Chondrocyte (in vitro differentiated cells): ENCODE measurements at regions not wholly inside any gene's neighbourhood (a gene's known extent, or its start where the extent isn't known, plus 50 kb on each side); places are given as distances from the start of the nearest gene placed in this dataset.

Experiments used
- DNase-seq: peaks from one replicate; pipeline ENCODE4 v3.0.0; 2021; ENCODE audit warnings: mixed read lengths, low spot score
- H3K27ac Mint-ChIP-seq: one replicate; pipeline ENCODE4 v1.8.0; 2021; ENCODE audit warnings: mild to moderate bottlenecking, moderate library complexity, mixed read lengths; ENCODE audit not compliant: unreplicated experiment
- H3K27me3 Mint-ChIP-seq: 2 replicates; pipeline ENCODE4 v1.8.0; 2021; ENCODE audit warnings: low read depth, mixed read lengths
- H3K36me3 Mint-ChIP-seq: 2 replicates; pipeline ENCODE4 v1.8.0; 2021; ENCODE audit warnings: low read depth, mixed read lengths
- H3K4me1 Mint-ChIP-seq: 2 replicates; pipeline ENCODE4 v1.8.0; 2021; ENCODE audit warnings: low read depth, mild to moderate bottlenecking, mixed read lengths
- H3K4me3 Mint-ChIP-seq: one replicate; pipeline ENCODE4 v1.8.0; 2021; ENCODE audit warnings: mild to moderate bottlenecking, moderate library complexity, mixed read lengths; ENCODE audit not compliant: unreplicated experiment
- H3K9me3 Mint-ChIP-seq: 2 replicates; pipeline ENCODE4 v1.8.0; 2021; ENCODE audit warnings: low read depth, mixed read lengths
- TF ChIP-seq, protein P1 (sequence below): fragments of 200-600 bp; sonication (generic); IDR thresholded peaks from 2 replicates; pipeline ENCODE4 v1.5.0; 2021; ENCODE audit warnings: antibody characterized with exemption, mild to moderate bottlenecking, moderate library complexity

- TF ChIP-seq, protein P1, sequence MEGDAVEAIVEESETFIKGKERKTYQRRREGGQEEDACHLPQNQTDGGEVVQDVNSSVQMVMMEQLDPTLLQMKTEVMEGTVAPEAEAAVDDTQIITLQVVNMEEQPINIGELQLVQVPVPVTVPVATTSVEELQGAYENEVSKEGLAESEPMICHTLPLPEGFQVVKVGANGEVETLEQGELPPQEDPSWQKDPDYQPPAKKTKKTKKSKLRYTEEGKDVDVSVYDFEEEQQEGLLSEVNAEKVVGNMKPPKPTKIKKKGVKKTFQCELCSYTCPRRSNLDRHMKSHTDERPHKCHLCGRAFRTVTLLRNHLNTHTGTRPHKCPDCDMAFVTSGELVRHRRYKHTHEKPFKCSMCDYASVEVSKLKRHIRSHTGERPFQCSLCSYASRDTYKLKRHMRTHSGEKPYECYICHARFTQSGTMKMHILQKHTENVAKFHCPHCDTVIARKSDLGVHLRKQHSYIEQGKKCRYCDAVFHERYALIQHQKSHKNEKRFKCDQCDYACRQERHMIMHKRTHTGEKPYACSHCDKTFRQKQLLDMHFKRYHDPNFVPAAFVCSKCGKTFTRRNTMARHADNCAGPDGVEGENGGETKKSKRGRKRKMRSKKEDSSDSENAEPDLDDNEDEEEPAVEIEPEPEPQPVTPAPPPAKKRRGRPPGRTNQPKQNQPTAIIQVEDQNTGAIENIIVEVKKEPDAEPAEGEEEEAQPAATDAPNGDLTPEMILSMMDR: no peak
- Mint-ChIP-seq H3K27me3 (no peaks in the 10 kb centered on the region), H3K27ac (no peak overlapping the region), H3K4me1 (no peaks in the 10 kb centered on the region), H3K4me3 (no peak overlapping the region), H3K36me3 (no peaks in the 10 kb centered on the region), H3K9me3 (peaks cover 10% of the 10 kb centered on the region)
- no peak for DNase-seq
Observed at GRCh38 chr11:110838808-110839207, 126.6 kb upstream of the ARHGAP20 start.

DNA sequence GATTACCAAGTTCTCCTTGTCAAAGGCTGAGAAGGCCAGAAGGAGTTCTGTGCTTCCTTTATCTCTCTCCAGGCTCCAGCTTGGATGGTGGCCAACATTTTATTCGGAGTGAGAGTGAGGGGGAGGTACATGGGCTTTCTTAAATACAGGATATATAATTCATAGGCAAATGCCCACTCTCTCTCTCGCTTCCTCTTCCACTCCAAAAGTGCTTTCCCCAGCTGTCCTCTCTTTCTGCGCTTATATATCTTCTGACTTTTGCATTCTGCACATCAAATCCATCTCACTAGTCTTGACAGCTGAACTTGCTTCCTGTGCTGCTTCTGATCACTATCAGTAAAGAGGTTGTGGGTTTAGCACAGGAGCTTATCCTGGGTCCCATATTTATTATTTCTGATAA lies 125.4 kb upstream of the ARHGAP20 start:
- no peaks in the 10 kb centered on the region for H3K27me3 Mint-ChIP-seq
- DNase-seq: no peak
- no peak overlapping the region for H3K4me3 Mint-ChIP-seq
- no peak overlapping the region for H3K27ac Mint-ChIP-seq
- peaks cover 10% of the 10 kb centered on the region for H3K9me3 Mint-ChIP-seq
- H3K36me3 Mint-ChIP-seq: no peaks in the 10 kb centered on the region
- no peaks in the 10 kb centered on the region for H3K4me1 Mint-ChIP-seq
- TF ChIP-seq, protein P1: no peak

- DNase-seq: no peak
- TF ChIP-seq, protein P1: no peak
- no peaks in the 10 kb centered on the region for H3K36me3 Mint-ChIP-seq
- H3K27me3 Mint-ChIP-seq: no peaks in the 10 kb centered on the region
- H3K4me1 Mint-ChIP-seq: peaks cover 5% of the 10 kb centered on the region
- no peak overlapping the region for H3K27ac Mint-ChIP-seq
- no peak overlapping the region for H3K4me3 Mint-ChIP-seq
- peaks cover 4% of the 10 kb centered on the region for H3K9me3 Mint-ChIP-seq
Observed at GRCh38 chr11:110835106-110835505, 122.9 kb upstream of the ARHGAP20 start.

DNA sequence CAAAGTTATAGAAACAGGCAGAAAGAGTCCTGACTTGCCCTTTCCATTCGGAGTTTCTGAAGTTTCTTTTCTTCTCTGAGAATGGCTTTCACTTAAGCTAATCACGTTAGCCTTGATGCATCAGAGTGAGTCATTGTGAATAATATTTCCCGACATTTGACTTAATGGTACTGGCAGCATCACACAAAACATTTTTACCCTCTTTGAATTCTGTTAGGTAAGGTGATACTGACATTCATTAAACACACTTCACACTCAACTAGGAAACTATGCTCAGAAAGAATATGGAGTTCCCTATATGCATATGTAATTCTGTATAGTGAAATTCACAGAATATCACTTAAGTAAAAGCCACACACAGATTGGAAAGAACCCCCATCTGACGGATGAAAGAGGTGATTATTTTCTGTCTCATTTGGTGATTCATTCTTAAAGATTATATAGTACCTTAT lies 120.8 kb upstream of the ARHGAP20 start:
- H3K4me1 Mint-ChIP-seq: peaks cover 5% of the 10 kb centered on the region
- H3K36me3 Mint-ChIP-seq: no peaks in the 10 kb centered on the region
- no peak overlapping the region for H3K27ac Mint-ChIP-seq
- no peaks in the 10 kb centered on the region for H3K27me3 Mint-ChIP-seq
- H3K9me3 Mint-ChIP-seq: peaks cover 4% of the 10 kb centered on the region
- H3K4me3 Mint-ChIP-seq: no peak overlapping the region
- no peak for DNase-seq
- TF ChIP-seq, protein P1: no peak

GRCh38 chr11:110832539-110832938 lies 120.3 kb upstream of the ARHGAP20 start:
- Mint-ChIP-seq H3K27ac (no peak overlapping the region), H3K4me3 (no peak overlapping the region), H3K4me1 (peaks cover 5% of the 10 kb centered on the region), H3K9me3 (peaks cover 4% of the 10 kb centered on the region), H3K36me3 (no peaks in the 10 kb centered on the region), H3K27me3 (no peaks in the 10 kb centered on the region)
- TF ChIP-seq, protein P1: no peak
- DNase-seq: no peak
